NCI-H82 treated with DMSO at 0.1 percent for 48 hours (cell line): ENCODE measurements at regions not wholly inside any gene's neighbourhood (a gene's known extent, or its start where the extent isn't known, plus 50 kb on each side); places are given as distances from the start of the nearest gene placed in this dataset.

Source experiments
- DNase-seq: peaks from one replicate; lab custom pipeline; 2025; ENCODE audit not compliant: unreplicated experiment; lab: John Stamatoyannopoulos, UW

- no peak for DNase-seq
Observed at GRCh38 chr6:145003145-145003544, 718.0 kb downstream of the UTRN start.

GRCh38 chr6:145006914-145007313 lies 721.8 kb downstream of the UTRN start:
- DNase-seq = no peak

- DNase-seq = no peak
Observed at GRCh38 chr6:145008715-145009114, 723.6 kb downstream of the UTRN start.

- no peak for DNase-seq
Observed at GRCh38 chr6:145009711-145010110, 724.6 kb downstream of the UTRN start.

GRCh38 chr6:145012039-145012662 lies 723.2 kb downstream of the EPM2A start:
- no peak for DNase-seq

- DNase-seq = no peak
Observed at GRCh38 chr6:145015739-145016558, 719.4 kb downstream of the EPM2A start.

GRCh38 chr6:145017051-145017450 lies 718.3 kb downstream of the EPM2A start:
- no peak for DNase-seq

- DNase-seq = no peak
Observed at GRCh38 chr6:145017516-145017915, 717.8 kb downstream of the EPM2A start.

- DNase-seq = no peak
Observed at GRCh38 chr6:145018027-145018426, 717.3 kb downstream of the EPM2A start.

GRCh38 chr6:145020114-145020513 lies 715.2 kb downstream of the EPM2A start:
- DNase-seq = no peak

GRCh38 chr6:145020543-145020942 lies 714.8 kb downstream of the EPM2A start:
- DNase-seq = no peak

GRCh38 chr6:145022199-145022796 lies 713.0 kb downstream of the EPM2A start:
- no peak for DNase-seq

- no peak for DNase-seq
Observed at GRCh38 chr6:145023116-145023726, 712.1 kb downstream of the EPM2A start.

GRCh38 chr6:145025488-145025887 lies 709.8 kb downstream of the EPM2A start:
- DNase-seq = no peak

- DNase-seq = no peak
Observed at GRCh38 chr6:145026267-145026679, 709.0 kb downstream of the EPM2A start.

- DNase-seq = peak; percentile 10
Observed at GRCh38 chr6:145028144-145028818, 707.0 kb downstream of the EPM2A start.

- no peak for DNase-seq
Observed at GRCh38 chr6:145031001-145031400, 704.3 kb downstream of the EPM2A start.

- no peak for DNase-seq
Observed at GRCh38 chr6:145031962-145032361, 703.4 kb downstream of the EPM2A start.

- no peak for DNase-seq
Observed at GRCh38 chr6:145032562-145033145, 702.7 kb downstream of the EPM2A start.

GRCh38 chr6:145034664-145035063 lies 700.7 kb downstream of the EPM2A start:
- DNase-seq = no peak

- no peak for DNase-seq
Observed at GRCh38 chr6:145036236-145036635, 699.1 kb downstream of the EPM2A start.
